ENCODE measurements at regions not wholly inside any gene's neighbourhood (a gene's known extent, or its start where the extent isn't known, plus 50 kb on each side); places are given as distances from the start of the nearest gene placed in this dataset.

GRCh38 chr20:53865901-53866793 is 204.2 kb downstream of the BCAS1 start:
- TF ChIP-seq CTCF (IDR thresholded peaks at IDR 0.05) (no peak), POLR2A (IDR thresholded peaks at IDR 0.05) (no peak)

Data from right lobe of liver (tissue), 4 donors.